ENCODE measurements at regions not wholly inside any gene's neighbourhood (a gene's known extent, or its start where the extent isn't known, plus 50 kb on each side); places are given as distances from the start of the nearest gene placed in this dataset.

- Mint-ChIP-seq H3K36me3 (ENCODE audit: low read depth) (no peaks in the 10 kb centered on the region), H3K27ac (no peak overlapping the region; the same call in 1 of the 2 replicates)
- no peak for DNase-seq
These were observed 49.8 kb downstream of the PLCE1 start for GRCh38 chr10:94043431-94043990.

GRCh38 chr10:94046098-94046497 lies 52.4 kb downstream of the PLCE1 start:
- H3K9me3 Mint-ChIP-seq, result no peaks in the 10 kb centered on the region
- H3K4me3 Mint-ChIP-seq, result no peak overlapping the region
- no peaks in the 10 kb centered on the region for H3K36me3 Mint-ChIP-seq (ENCODE audit: low read depth)
- H3K4me1 Mint-ChIP-seq (ENCODE audit: low read depth), result peaks cover 32% of the 10 kb centered on the region
- H3K27ac Mint-ChIP-seq, result no peak overlapping the region
- TF ChIP-seq CTCF (IDR thresholded peaks at IDR 0.05), result no peak
- H3K27me3 Mint-ChIP-seq (ENCODE audit: insufficient read depth), result peaks cover 6% of the 10 kb centered on the region
- DNase-seq, result no peak

More at GRCh38 chr10:94043431-94043990, 49.8 kb downstream of the PLCE1 start:
- Mint-ChIP-seq H3K9me3 (no peaks in the 10 kb centered on the region), H3K27me3 (ENCODE audit: insufficient read depth) (peaks cover 6% of the 10 kb centered on the region), H3K4me3 (no peak overlapping the region), H3K4me1 (ENCODE audit: low read depth) (peaks cover 34% of the 10 kb centered on the region)
- TF ChIP-seq CTCF (IDR thresholded peaks at IDR 0.05), result no peak

- no peak for TF ChIP-seq CTCF (IDR thresholded peaks at IDR 0.05)
- Mint-ChIP-seq H3K4me3 (no peak overlapping the region), H3K27me3 (ENCODE audit: insufficient read depth) (peaks cover 6% of the 10 kb centered on the region), H3K36me3 (ENCODE audit: low read depth) (no peaks in the 10 kb centered on the region), H3K4me1 (ENCODE audit: low read depth) (peaks cover 24% of the 10 kb centered on the region), H3K9me3 (no peaks in the 10 kb centered on the region), H3K27ac (no peak overlapping the region)
- no peak for DNase-seq
These were observed 53.6 kb downstream of the PLCE1 start for GRCh38 chr10:94047293-94047692.

- no peak for DNase-seq
- Mint-ChIP-seq H3K36me3 (ENCODE audit: low read depth) (no peaks in the 10 kb centered on the region), H3K27ac (no peak overlapping the region), H3K27me3 (ENCODE audit: insufficient read depth) (peaks cover 8% of the 10 kb centered on the region), H3K9me3 (no peaks in the 10 kb centered on the region), H3K4me1 (ENCODE audit: low read depth) (peaks cover 21% of the 10 kb centered on the region), H3K4me3 (no peak overlapping the region)
- TF ChIP-seq CTCF (IDR thresholded peaks at IDR 0.05), result no peak
These were observed 56.2 kb downstream of the PLCE1 start for GRCh38 chr10:94049911-94050310.

GRCh38 chr10:94052281-94052680 lies 58.5 kb downstream of the PLCE1 start:
- no peaks in the 10 kb centered on the region for H3K9me3 Mint-ChIP-seq
- H3K27me3 Mint-ChIP-seq (ENCODE audit: insufficient read depth), result peaks cover 3% of the 10 kb centered on the region
- H3K4me1 Mint-ChIP-seq (ENCODE audit: low read depth), result peaks cover 21% of the 10 kb centered on the region
- no peak overlapping the region for H3K27ac Mint-ChIP-seq
- DNase-seq, result no peak
- H3K36me3 Mint-ChIP-seq (ENCODE audit: low read depth), result no peaks in the 10 kb centered on the region
- no peak for TF ChIP-seq CTCF (IDR thresholded peaks at IDR 0.05)
- H3K4me3 Mint-ChIP-seq, result no peak overlapping the region
